ENCODE measurements at regions not wholly inside any gene's neighbourhood (a gene's known extent, or its start where the extent isn't known, plus 50 kb on each side); places are given as distances from the start of the nearest gene placed in this dataset.

GRCh38 chr3:8255725-8256124 lies 245.9 kb upstream of the LMCD1 start:
- DNase-seq (ENCODE audit: low read depth), result no peak

- DNase-seq (ENCODE audit: low read depth), result no peak
Observed at GRCh38 chr3:8256441-8257071, 245.1 kb upstream of the LMCD1 start.

GRCh38 chr3:8261018-8261417 lies 240.6 kb upstream of the LMCD1 start:
- no peak for DNase-seq (ENCODE audit: low read depth)

- no peak for DNase-seq (ENCODE audit: low read depth)
Observed at GRCh38 chr3:8266730-8267131, 234.9 kb upstream of the LMCD1 start.

GRCh38 chr3:8273479-8273878 lies 228.1 kb upstream of the LMCD1 start:
- no peak for DNase-seq (ENCODE audit: low read depth)

- no peak for DNase-seq (ENCODE audit: low read depth)
Observed at GRCh38 chr3:8276056-8276455, 225.6 kb upstream of the LMCD1 start.

GRCh38 chr3:8276506-8276905 lies 225.1 kb upstream of the LMCD1 start:
- DNase-seq (ENCODE audit: low read depth), result no peak

GRCh38 chr3:8278448-8278847 lies 223.2 kb upstream of the LMCD1 start:
- DNase-seq (ENCODE audit: low read depth), result peak; percentile 3

GRCh38 chr3:8279476-8279875 lies 222.1 kb upstream of the LMCD1 start:
- DNase-seq (ENCODE audit: low read depth), result no peak

GRCh38 chr3:8279886-8280550 lies 221.6 kb upstream of the LMCD1 start:
- DNase-seq (ENCODE audit: low read depth), result no peak

- no peak for DNase-seq (ENCODE audit: low read depth)
Observed at GRCh38 chr3:8282541-8283165, 219.0 kb upstream of the LMCD1 start.

- no peak for DNase-seq (ENCODE audit: low read depth)
Observed at GRCh38 chr3:8283193-8283592, 218.4 kb upstream of the LMCD1 start.

- no peak for DNase-seq (ENCODE audit: low read depth)
Observed at GRCh38 chr3:8286086-8286485, 215.5 kb upstream of the LMCD1 start.

GRCh38 chr3:8286749-8287148 lies 214.9 kb upstream of the LMCD1 start:
- no peak for DNase-seq (ENCODE audit: low read depth)

- no peak for DNase-seq (ENCODE audit: low read depth)
Observed at GRCh38 chr3:8290611-8291010, 211.0 kb upstream of the LMCD1 start.

GRCh38 chr3:8296461-8296860 lies 205.2 kb upstream of the LMCD1 start:
- no peak for DNase-seq (ENCODE audit: low read depth)

- no peak for DNase-seq (ENCODE audit: low read depth)
Observed at GRCh38 chr3:8298021-8298954, 203.3 kb upstream of the LMCD1 start.

GRCh38 chr3:8301977-8302735 lies 199.5 kb upstream of the LMCD1 start:
- DNase-seq (ENCODE audit: low read depth), result peak; percentile 22

- DNase-seq (ENCODE audit: low read depth), result no peak
Observed at GRCh38 chr3:8303466-8303865, 198.2 kb upstream of the LMCD1 start.

GRCh38 chr3:8305371-8305770 lies 196.3 kb upstream of the LMCD1 start:
- DNase-seq (ENCODE audit: low read depth), result no peak

GRCh38 chr3:8307545-8308110 lies 194.0 kb upstream of the LMCD1 start:
- no peak for DNase-seq (ENCODE audit: low read depth)

Measured in CMK (cell line).